ENCODE measurements at regions not wholly inside any gene's neighbourhood (a gene's known extent, or its start where the extent isn't known, plus 50 kb on each side); places are given as distances from the start of the nearest gene placed in this dataset.
"Not testable (repeated sequence)": the region's sequence is repeated elsewhere in the genome, so short reads cannot be mapped to it uniquely, and the experiment has no call there.

DNA sequence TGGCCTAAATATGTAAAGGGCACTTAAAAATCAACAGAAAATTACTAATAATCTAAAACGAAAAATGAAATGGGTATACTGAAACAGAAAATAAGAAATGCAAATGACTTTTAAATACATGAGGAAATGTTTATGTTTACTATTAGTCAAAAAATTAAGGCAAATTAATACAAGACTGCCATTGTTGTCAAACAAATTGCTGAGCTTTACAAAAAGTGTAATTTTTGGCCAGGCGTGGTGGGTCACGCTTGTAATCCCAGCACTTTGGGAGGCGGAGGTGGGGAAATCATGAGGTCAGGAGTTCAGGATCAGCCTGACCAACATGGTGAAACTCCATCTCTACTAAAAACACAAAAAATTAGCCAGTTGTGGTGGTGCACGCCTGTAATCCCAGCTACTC is 343.9 kb upstream of the SGO1 start:
- DNase-seq (ENCODE audit: low read depth in 2 of 2): no peak
- no peak overlapping the region for H3K4me3 ChIP-seq (replicated peaks in 1 of 2; ENCODE audit: low read depth in 2 of 2, low read length in 2 of 2)
- TF ChIP-seq, protein P1, sequence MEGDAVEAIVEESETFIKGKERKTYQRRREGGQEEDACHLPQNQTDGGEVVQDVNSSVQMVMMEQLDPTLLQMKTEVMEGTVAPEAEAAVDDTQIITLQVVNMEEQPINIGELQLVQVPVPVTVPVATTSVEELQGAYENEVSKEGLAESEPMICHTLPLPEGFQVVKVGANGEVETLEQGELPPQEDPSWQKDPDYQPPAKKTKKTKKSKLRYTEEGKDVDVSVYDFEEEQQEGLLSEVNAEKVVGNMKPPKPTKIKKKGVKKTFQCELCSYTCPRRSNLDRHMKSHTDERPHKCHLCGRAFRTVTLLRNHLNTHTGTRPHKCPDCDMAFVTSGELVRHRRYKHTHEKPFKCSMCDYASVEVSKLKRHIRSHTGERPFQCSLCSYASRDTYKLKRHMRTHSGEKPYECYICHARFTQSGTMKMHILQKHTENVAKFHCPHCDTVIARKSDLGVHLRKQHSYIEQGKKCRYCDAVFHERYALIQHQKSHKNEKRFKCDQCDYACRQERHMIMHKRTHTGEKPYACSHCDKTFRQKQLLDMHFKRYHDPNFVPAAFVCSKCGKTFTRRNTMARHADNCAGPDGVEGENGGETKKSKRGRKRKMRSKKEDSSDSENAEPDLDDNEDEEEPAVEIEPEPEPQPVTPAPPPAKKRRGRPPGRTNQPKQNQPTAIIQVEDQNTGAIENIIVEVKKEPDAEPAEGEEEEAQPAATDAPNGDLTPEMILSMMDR (IDR thresholded peaks at IDR 0.05; ENCODE audit: low read depth, low read length): no peak

DNA sequence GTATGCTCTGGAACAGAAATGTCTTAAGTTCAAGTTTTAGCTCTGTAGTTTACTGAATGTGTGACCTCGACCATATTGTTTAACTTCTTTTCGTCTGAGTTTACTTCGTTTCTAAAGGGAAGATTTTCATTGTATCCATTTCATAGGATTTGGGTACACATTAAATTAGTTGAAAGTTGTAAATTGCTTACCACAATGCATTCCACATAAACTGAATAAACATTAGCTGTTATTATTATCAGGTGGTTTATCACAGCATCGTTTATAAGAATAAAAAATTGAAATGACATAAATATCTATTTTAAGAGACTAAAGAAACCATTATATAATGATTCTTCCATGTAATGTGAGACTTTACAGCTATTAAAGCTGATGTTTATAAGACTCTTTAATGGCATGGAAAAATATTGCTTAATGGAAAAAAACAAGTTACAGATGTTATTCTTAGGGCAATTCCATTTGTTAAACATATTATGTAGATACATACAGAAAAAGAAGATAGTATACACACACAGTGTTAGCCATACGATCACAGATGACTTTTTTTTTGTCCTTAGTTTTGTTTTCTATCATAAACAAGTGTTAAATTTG is 342.3 kb upstream of the SGO1 start:
- no peak overlapping the region for H3K4me3 ChIP-seq (replicated peaks in 1 of 2; ENCODE audit: low read depth in 2 of 2, low read length in 2 of 2)
- TF ChIP-seq, protein P1 (IDR thresholded peaks at IDR 0.05; ENCODE audit: low read depth, low read length): no peak
- no peak for DNase-seq (ENCODE audit: low read depth in 2 of 2)

DNA sequence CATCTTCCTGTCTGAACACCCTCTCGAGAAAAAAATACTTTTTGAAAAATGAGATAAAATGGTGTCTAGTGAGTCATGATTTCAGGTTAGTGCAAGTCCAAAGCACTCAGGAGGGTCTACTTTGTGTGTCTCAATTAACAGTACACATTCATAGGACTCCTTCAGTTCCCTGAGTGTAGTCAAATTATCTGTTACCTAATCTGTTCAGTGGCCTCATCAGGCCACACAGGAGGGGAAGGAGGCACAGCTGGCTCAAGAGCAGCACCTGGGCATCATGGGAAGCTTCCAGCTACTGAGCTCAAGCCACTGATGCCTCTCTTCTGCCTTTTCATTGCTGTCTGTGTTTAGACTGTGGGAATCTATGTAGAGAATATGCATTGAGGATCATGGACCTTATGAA is 341.4 kb upstream of the SGO1 start:
- no peak for DNase-seq (ENCODE audit: low read depth in 2 of 2)
- H3K4me3 ChIP-seq (replicated peaks in 1 of 2; ENCODE audit: low read depth in 2 of 2, low read length in 2 of 2): no peak overlapping the region
- TF ChIP-seq, protein P1 (IDR thresholded peaks at IDR 0.05; ENCODE audit: low read depth, low read length): no peak

DNA sequence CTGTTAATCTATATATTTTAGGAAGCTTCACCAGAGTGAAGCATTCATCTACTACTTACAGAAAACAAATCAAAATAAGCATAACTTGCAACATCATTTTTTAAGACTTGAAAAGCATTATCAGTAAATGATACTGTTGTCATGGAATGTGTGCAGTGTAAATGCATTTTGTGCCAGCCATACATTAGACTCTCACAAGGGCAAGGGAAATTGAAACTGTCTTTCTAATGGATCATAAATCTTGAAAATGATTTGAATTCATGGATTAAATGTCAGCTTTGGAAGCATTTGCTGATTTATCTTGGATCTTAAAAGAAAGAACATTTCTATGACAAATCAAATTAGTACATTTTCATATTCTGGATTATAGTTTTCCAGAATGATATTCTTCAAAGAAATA is 338.3 kb upstream of the SGO1 start:
- no peak overlapping the region for H3K4me3 ChIP-seq (replicated peaks in 1 of 2; ENCODE audit: low read depth in 2 of 2, low read length in 2 of 2)
- TF ChIP-seq, protein P1 (IDR thresholded peaks at IDR 0.05; ENCODE audit: low read depth, low read length): no peak
- no peak for DNase-seq (ENCODE audit: low read depth in 2 of 2)

DNA sequence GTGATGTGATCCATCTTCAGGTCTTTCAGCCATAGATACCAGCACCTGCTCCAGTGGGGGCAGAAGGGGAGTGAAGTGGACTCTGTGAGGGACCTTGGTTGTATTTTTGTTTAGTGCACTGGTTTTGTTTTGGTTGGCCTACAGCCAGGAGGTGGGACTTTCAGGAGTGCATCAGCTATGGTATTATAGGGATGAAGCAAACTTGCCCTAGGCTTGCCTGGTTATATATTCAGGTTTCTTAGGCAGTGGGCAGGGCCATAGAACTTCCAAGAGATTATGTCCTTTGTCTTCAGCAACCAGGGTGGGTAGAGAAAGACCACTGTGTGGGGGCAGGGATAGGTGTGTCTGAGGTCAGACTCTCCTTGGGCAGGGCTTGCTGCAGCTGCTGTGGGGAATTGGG is 337.3 kb upstream of the SGO1 start:
- DNase-seq (ENCODE audit: low read depth in 2 of 2): no peak
- TF ChIP-seq, protein P1 (IDR thresholded peaks at IDR 0.05; ENCODE audit: low read depth, low read length): no peak
- no peak overlapping the region for H3K4me3 ChIP-seq (replicated peaks in 1 of 2; ENCODE audit: low read depth in 2 of 2, low read length in 2 of 2)

DNA sequence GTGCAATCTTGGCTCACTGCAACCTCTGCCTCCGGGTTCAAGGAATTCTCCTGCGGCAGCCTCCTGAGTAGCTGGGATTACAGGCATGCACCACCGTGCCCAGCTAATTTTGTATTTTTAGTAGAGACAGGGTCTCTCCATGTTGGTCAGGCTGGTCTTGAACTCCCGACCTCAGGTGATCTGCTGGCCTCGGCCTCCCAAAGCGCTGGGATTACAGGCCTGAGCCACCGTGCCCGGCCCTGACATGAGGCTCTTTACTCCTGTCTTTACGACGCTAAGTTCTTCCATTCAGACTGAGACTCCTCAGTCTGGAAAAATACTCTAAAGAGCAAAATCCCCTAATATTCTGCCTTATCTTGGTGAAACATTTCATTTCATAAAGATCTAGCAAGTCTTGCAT is 331.3 kb upstream of the SGO1 start:
- not testable (repeated sequence) for DNase-seq (ENCODE audit: low read depth in 2 of 2); H3K4me3 ChIP-seq (replicated peaks in 1 of 2; ENCODE audit: low read depth in 2 of 2, low read length in 2 of 2)

DNA sequence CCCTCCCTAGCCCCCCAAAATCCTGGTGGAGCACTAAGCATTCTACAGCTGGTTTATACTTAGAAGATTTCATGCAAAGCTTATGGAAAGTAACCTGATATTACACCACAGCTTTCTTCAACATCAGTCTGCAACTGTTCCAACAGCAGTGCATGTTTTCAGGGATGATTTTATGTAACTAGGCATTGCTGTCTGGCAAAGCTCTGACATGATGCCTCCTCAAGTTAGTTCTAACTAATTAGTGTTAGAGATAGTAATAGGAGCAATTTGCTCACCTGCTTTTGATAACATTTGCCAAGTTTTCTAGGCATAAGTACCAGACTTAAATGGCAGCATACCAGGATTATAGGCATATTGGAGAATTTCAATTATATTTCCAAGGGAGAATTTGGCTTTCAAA is 330.3 kb upstream of the SGO1 start:
- no peak overlapping the region for H3K4me3 ChIP-seq (replicated peaks in 1 of 2; ENCODE audit: low read depth in 2 of 2, low read length in 2 of 2)
- DNase-seq (ENCODE audit: low read depth in 2 of 2): no peak
- TF ChIP-seq, protein P1 (IDR thresholded peaks at IDR 0.05; ENCODE audit: low read depth, low read length): no peak

Data from cardiac fibroblast (primary cell).